Sigmoid colon (tissue), 4 donors: ENCODE measurements at regions not wholly inside any gene's neighbourhood (a gene's known extent, or its start where the extent isn't known, plus 50 kb on each side); places are given as distances from the start of the nearest gene placed in this dataset.

ENCODE experiments used
- CTCF ChIP-seq, 4 experiments: fragments of 450-650 bp in 3 of 4; fragments of 200-600 bp in 1 of 4; IDR thresholded peaks; one replicate each; pipeline ENCODE4 v1.5.1; 2016 to 2019; ENCODE audit warnings: antibody characterized with exemption in 4 of 4, mild to moderate bottlenecking in 3 of 4, moderate library complexity in 2 of 4
- EP300 ChIP-seq, 4 donors: sonication (generic); formaldehyde crosslinking; IDR thresholded peaks; one replicate each; pipeline ENCODE4 v1.6.1; 2017; ENCODE audit warnings: antibody characterized with exemption in 4 of 4

DNA sequence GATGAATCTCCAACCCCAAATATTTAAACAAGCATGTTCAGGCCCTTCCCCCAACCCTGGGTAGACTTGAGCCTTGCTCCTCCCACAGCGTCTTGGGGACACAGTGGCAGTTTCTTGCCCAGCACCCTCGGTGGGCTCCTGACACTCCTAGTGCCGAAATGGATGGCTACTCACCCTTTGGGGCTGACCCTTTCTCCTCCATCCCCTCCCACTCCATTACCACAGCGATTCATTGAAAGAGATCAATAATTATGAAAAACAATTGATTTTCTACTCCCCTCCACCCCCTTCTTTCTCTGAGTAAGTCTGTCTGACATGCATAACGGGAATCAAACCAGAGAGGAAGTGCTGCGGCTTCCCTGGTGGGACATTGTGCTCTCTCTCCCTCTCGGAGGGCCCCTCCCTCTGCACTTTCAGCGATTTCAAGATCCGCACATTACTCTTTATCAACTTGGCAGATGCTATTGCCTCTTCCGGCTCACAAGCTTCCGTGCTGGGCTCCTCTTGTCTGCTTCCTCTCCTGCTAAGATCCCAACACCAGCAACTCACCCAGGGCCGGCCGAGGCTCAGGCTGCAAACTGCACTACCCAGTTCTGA lies 79.0 kb upstream of the PLXNA4 start:
- no peak for TF ChIP-seq CTCF (IDR thresholded peaks at IDR 0.05)
- TF ChIP-seq EP300 (IDR thresholded peaks at IDR 0.05), result no peak
